Testis (tissue), 2 donors: ENCODE measurements at regions not wholly inside any gene's neighbourhood (a gene's known extent, or its start where the extent isn't known, plus 50 kb on each side); places are given as distances from the start of the nearest gene placed in this dataset.

Source experiments
- CTCF ChIP-seq, 3 experiments: fragments of 450-650 bp in 2 of 3; fragments of 200-600 bp in 1 of 3; sonication (generic) in 1 of 3; IDR thresholded peaks; one replicate each; pipeline ENCODE4 v1.5.1; 2016 to 2019; ENCODE audit warnings: antibody characterized with exemption in 3 of 3, mild to moderate bottlenecking in 2 of 3, moderate library complexity in 1 of 3
- POLR2A ChIP-seq: fragments of 450-650 bp; IDR thresholded peaks from one replicate; pipeline ENCODE4 v1.6.1; 2017; ENCODE audit warnings: antibody characterized with exemption, mild to moderate bottlenecking, moderate library complexity

- TF ChIP-seq CTCF (IDR thresholded peaks at IDR 0.05) (no peak), POLR2A (no peak)
Measured at GRCh38 chr2:181319286-181319685, 137.9 kb upstream of the ITGA4 start.
